Dendritic cell treated with granulocyte-macrophage colony-stimulating factor and Interleukin-4, amounts not matched to agents 40 ng/mL and 50 ng/mL, for 4 days (primary cell): ENCODE measurements at regions not wholly inside any gene's neighbourhood (a gene's known extent, or its start where the extent isn't known, plus 50 kb on each side); places are given as distances from the start of the nearest gene placed in this dataset.
"Not testable (repeated sequence)": the region's sequence is repeated elsewhere in the genome, so short reads cannot be mapped to it uniquely, and the experiment has no call there.

ENCODE experiments used
- H3K27ac Mint-ChIP-seq: one replicate; pipeline ENCODE4 v1.8.0; 2022; ENCODE audit warnings: mild to moderate bottlenecking, mixed read lengths
- H3K27me3 Mint-ChIP-seq: one replicate; pipeline ENCODE4 v1.8.0; 2022; ENCODE audit warnings: mild to moderate bottlenecking, mixed read lengths
- H3K36me3 Mint-ChIP-seq: one replicate; pipeline ENCODE4 v1.8.0; 2022; ENCODE audit warnings: low read depth, mixed read lengths
- H3K4me1 Mint-ChIP-seq: one replicate; pipeline ENCODE4 v1.8.0; 2022; ENCODE audit warnings: low read depth, mixed read lengths
- H3K4me3 Mint-ChIP-seq: one replicate; pipeline ENCODE4 v1.8.0; 2022; ENCODE audit warnings: mild to moderate bottlenecking, moderate library complexity, mixed read lengths
- H3K9me3 Mint-ChIP-seq: one replicate; pipeline ENCODE4 v1.8.0; 2022; ENCODE audit warnings: mixed read lengths
- intact Hi-C: fragments of 100-400 bp; cut with micrococcal nuclease; formaldehyde crosslinking; loops from one replicate; pipeline ENCODE4 v1.15.0; 2022

DNA sequence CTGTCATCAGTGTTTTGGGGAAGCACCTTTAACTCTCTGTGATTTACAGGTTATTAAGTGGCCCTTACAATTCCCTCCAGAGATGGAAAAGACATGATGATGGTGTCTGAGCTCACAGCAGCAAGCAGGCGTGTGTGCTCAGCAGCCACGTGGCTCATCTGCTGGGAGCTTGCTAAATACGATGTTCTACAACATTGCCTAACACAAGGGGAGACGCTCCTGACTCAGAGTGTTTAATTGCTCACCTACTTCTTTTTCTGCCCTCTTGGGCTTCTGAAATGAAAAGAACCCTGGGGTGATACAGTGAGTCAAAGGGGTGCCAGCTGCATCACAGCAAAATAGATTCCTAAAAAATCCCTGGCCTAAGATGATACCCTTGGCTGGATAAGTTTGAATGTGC is 56.2 kb upstream of the SAMD11 start:
- intact Hi-C loops, H3K9me3 Mint-ChIP-seq, H3K27me3 Mint-ChIP-seq, H3K4me3 Mint-ChIP-seq, H3K27ac Mint-ChIP-seq, H3K36me3 Mint-ChIP-seq: not testable (repeated sequence)
- H3K4me1 Mint-ChIP-seq: peaks cover 14% of the 10 kb centered on the region

DNA sequence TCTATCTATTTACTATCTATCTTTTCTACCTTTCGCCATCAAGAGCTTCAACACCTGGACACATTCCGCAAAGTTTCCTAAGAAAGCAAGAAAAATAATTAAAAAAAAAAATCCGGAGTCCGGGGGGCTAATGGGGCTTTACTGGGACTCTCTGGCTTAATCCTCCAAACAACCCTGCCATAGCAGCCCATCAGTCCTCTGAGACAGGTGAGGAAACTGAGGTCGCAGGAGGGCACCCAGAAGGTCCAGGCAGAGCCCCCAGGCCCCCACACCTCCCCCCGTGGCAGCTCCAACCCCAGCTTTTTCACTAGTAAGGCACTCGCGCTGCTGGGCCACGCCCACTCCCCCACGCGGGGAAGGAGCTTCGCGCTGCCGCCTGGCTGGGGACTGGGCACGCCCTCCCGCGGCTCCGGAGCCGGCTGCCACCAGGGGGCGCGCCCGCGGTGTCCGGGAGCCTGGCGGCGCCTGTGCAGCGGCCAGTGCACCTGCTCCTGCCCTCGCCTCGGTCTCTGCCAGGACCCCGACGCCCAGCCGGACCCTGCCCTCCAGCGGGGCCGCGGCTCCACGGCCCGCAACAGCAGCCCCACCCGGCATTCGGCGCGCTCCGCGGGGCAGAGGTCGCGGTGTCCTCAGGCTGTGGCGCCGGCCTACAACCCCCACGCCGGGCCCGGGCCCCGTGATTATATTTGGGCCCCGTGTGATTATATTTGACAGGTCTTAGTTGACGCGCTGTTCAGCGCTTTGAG is 54.1 kb upstream of the SAMD11 start:
- Mint-ChIP-seq H3K4me3 (peak overlapping the region; percentile 33), H3K36me3 (no peaks in the 10 kb centered on the region), H3K27ac (no peak overlapping the region), H3K27me3 (peaks cover 4% of the 10 kb centered on the region), H3K9me3 (no peaks in the 10 kb centered on the region), H3K4me1 (peaks cover 14% of the 10 kb centered on the region)
- intact Hi-C loops: no loop called here
